GM10266 (cell line): ENCODE measurements at regions not wholly inside any gene's neighbourhood (a gene's known extent, or its start where the extent isn't known, plus 50 kb on each side); places are given as distances from the start of the nearest gene placed in this dataset.
"Not testable (repeated sequence)": the region's sequence is repeated elsewhere in the genome, so short reads cannot be mapped to it uniquely, and the experiment has no call there.

Experiments used
- DNase-seq: peaks from one replicate; pipeline ENCODE4 v3.0.0; 2012; ENCODE audit errors: extremely low spot score
- CTCF ChIP-seq: IDR thresholded peaks from 2 replicates; pipeline ENCODE4 v1.5.1; 2012; ENCODE audit warnings: mild to moderate bottlenecking, low read depth; ENCODE audit not compliant: control insufficient read depth, insufficient read depth; ENCODE audit errors: missing control alignments

GRCh38 chr2:105537920-105538319 lies 139.1 kb upstream of the FHL2 start:
- TF ChIP-seq CTCF: no peak
- DNase-seq: no peak

- no peak for DNase-seq
- TF ChIP-seq CTCF: no peak
Observed at GRCh38 chr2:105537466-105537865, 138.6 kb upstream of the FHL2 start.

- DNase-seq: no peak
- TF ChIP-seq CTCF: no peak
Observed at GRCh38 chr2:105536175-105536574, 137.3 kb upstream of the FHL2 start.

GRCh38 chr2:105529258-105529657 lies 130.4 kb upstream of the FHL2 start:
- DNase-seq: not testable (repeated sequence)

GRCh38 chr2:105526000-105526925 lies 127.4 kb upstream of the FHL2 start:
- DNase-seq: no peak
- TF ChIP-seq CTCF: no peak

- no peak for DNase-seq
- TF ChIP-seq CTCF: no peak
Observed at GRCh38 chr2:105525201-105525600, 126.3 kb upstream of the FHL2 start.

GRCh38 chr2:105522645-105523044 lies 123.8 kb upstream of the FHL2 start:
- no peak for DNase-seq
- no peak for TF ChIP-seq CTCF
